Progenitor cell of endocrine pancreas (in vitro differentiated cells): ENCODE measurements at regions not wholly inside any gene's neighbourhood (a gene's known extent, or its start where the extent isn't known, plus 50 kb on each side); places are given as distances from the start of the nearest gene placed in this dataset.

ENCODE experiments used
- DNase-seq: peaks from one replicate; pipeline ENCODE4 v3.0.0; 2021; ENCODE audit warnings: low spot score; ENCODE audit not compliant: unreplicated experiment
- H3K27ac Mint-ChIP-seq: 2 replicates; pipeline ENCODE4 v1.8.0; 2021; ENCODE audit warnings: mild to moderate bottlenecking, moderate library complexity, mixed read lengths
- H3K27me3 Mint-ChIP-seq: 2 replicates; pipeline ENCODE4 v1.8.0; 2021; ENCODE audit warnings: mixed read lengths
- H3K36me3 Mint-ChIP-seq: 2 replicates; pipeline ENCODE4 v1.8.0; 2022; ENCODE audit warnings: mixed read lengths; ENCODE audit not compliant: insufficient read depth
- H3K4me1 Mint-ChIP-seq: 2 replicates; pipeline ENCODE4 v1.8.0; 2021; ENCODE audit warnings: low read depth, mixed read lengths
- H3K4me3 Mint-ChIP-seq: 2 replicates; pipeline ENCODE4 v1.8.0; 2021; ENCODE audit warnings: low read depth, mild to moderate bottlenecking, moderate library complexity, mixed read lengths
- H3K9me3 Mint-ChIP-seq: 2 replicates; pipeline ENCODE4 v1.8.0; 2021; ENCODE audit warnings: low read depth, mixed read lengths
- TF ChIP-seq, protein P1 (sequence below): fragments of 200-600 bp; sonication (generic); IDR thresholded peaks from one replicate; pipeline ENCODE4 v1.5.0; 2021; ENCODE audit warnings: antibody characterized with exemption, mild to moderate bottlenecking; ENCODE audit not compliant: unreplicated experiment

DNA sequence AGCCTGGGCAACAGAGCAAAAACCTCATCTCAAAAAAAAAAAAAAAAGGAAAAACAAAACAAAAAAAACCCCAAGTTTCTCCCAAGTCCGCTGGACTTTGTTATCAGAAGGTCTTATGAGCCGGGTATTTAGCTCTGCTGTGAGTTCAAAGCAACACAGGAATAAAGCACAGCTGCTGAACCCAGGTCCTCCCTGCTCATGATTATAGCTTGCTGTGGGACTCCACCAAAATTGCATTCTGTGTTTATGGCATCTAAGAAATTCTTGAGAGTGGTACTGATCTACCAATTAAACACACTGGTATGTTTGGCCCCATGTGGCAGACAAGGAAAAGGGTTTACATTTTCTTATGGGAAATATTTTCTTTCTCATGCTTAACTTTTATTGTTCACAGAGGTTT, 93.6 kb upstream of the NEDD9 start:
- no peak for DNase-seq
- TF ChIP-seq, protein P1, sequence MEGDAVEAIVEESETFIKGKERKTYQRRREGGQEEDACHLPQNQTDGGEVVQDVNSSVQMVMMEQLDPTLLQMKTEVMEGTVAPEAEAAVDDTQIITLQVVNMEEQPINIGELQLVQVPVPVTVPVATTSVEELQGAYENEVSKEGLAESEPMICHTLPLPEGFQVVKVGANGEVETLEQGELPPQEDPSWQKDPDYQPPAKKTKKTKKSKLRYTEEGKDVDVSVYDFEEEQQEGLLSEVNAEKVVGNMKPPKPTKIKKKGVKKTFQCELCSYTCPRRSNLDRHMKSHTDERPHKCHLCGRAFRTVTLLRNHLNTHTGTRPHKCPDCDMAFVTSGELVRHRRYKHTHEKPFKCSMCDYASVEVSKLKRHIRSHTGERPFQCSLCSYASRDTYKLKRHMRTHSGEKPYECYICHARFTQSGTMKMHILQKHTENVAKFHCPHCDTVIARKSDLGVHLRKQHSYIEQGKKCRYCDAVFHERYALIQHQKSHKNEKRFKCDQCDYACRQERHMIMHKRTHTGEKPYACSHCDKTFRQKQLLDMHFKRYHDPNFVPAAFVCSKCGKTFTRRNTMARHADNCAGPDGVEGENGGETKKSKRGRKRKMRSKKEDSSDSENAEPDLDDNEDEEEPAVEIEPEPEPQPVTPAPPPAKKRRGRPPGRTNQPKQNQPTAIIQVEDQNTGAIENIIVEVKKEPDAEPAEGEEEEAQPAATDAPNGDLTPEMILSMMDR = no peak
- peaks cover 13% of the 10 kb centered on the region for H3K27me3 Mint-ChIP-seq
- H3K36me3 Mint-ChIP-seq = peaks cover 1% of the 10 kb centered on the region
- no peak overlapping the region for H3K27ac Mint-ChIP-seq
- H3K9me3 Mint-ChIP-seq = no peaks in the 10 kb centered on the region
- no peak overlapping the region for H3K4me3 Mint-ChIP-seq
- peaks cover 3% of the 10 kb centered on the region for H3K4me1 Mint-ChIP-seq

DNA sequence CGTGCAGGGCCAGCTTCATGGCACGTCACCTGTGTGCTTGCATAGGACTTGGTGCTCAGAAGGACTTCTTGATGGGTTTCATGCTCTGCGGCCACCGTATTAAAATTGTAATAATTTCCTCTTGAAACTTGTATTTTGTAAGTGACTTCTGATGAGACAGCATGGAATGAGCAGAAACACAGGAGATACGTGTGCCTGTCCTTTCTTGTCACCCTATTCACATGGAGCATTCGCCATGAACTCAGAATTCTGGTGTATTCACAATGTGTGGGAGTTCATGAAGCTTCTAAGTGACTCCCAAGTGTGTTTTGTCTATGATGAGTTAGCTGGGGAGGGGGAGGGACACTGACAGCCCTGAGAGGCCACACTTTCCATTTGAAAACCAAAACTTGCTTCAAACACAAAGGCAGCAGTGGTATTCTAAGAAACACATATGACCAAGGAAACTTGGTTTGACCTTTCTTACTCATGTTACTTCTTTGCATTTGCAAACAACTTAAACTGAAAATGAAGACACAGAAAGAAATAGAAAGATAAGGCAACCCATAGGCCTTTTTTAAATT, 92.1 kb upstream of the NEDD9 start:
- Mint-ChIP-seq H3K27ac (no peak overlapping the region), H3K9me3 (no peaks in the 10 kb centered on the region), H3K4me1 (peaks cover 3% of the 10 kb centered on the region), H3K36me3 (peaks cover 1% of the 10 kb centered on the region), H3K27me3 (peaks cover 11% of the 10 kb centered on the region), H3K4me3 (no peak overlapping the region)
- TF ChIP-seq, protein P1 = no peak
- DNase-seq = no peak

DNA sequence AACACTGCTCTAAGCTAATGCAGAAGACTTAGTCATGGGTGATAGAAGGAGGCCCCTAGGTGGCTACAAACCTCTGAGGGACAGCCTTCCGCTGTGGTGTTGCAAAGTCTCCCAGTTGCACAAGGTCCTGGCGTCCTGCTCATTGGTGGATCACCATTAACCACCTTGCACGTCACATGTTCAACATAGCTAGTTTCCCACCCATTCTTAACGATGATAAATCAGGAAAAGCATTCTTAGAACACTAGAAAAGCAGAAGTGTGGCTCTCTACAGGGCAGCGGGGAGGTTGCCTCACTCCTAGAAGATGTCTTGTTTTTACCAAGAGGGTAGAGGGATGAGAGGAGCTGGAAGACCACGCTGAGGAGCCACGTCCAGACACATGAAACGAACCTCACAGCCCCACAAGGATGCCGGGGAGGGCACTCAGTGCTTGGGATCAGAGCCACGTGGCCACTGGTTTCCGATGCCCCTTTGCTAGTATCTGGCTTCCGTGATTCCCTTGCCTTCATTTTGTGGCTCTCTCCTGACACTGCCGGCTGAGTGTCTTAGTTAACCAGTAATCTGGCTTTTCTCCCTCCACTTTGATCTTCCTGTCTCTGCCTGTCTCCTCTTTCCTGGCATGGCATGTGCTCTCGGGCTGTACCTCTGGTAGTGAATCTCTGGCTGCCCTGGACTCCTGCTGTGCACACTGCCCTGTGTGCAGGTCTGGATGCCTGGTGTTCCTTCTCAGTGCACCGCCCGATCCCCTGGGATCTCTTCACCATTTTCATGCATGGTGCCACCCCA, 91.4 kb upstream of the NEDD9 start:
- TF ChIP-seq, protein P1 = no peak
- H3K36me3 Mint-ChIP-seq = peaks cover 1% of the 10 kb centered on the region
- peaks cover 11% of the 10 kb centered on the region for H3K27me3 Mint-ChIP-seq
- H3K4me3 Mint-ChIP-seq = no peak overlapping the region
- no peak overlapping the region for H3K27ac Mint-ChIP-seq
- H3K4me1 Mint-ChIP-seq = peaks cover 3% of the 10 kb centered on the region
- DNase-seq = no peak
- no peaks in the 10 kb centered on the region for H3K9me3 Mint-ChIP-seq

DNA sequence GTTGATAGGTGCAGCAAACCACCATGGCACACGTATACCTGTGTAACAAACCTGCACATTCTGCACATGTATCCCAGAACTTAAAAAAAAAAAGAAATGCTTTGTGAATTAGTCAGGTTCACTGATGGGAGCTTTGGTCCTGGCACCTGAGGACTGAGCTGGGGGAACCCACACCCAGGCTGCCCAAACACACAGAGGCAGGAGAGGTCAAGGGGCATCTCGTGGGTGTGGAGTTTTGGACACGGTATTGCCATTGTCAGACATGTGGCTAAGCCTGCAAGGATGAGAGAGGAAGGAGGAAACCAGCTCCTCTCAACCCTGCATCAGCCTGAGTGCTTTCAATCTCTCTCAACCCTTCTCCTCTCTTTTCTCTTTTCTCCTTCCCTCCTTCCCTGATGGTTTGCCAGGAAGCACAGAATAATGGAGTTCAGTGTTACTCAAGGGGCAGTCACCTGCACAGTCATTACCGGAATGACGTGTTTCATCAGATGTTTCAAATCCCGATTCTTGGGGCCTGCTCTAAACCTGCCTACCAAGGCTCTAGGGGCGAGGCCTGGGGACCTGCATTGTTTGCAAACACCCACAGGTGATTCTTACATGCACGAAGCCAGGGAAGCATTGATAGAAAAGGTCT, 89.9 kb upstream of the NEDD9 start:
- no peaks in the 10 kb centered on the region for H3K9me3 Mint-ChIP-seq
- H3K4me1 Mint-ChIP-seq = peaks cover 3% of the 10 kb centered on the region
- no peak overlapping the region for H3K27ac Mint-ChIP-seq
- peaks cover 1% of the 10 kb centered on the region for H3K36me3 Mint-ChIP-seq
- no peak for DNase-seq
- TF ChIP-seq, protein P1 = no peak
- no peak overlapping the region for H3K4me3 Mint-ChIP-seq
- H3K27me3 Mint-ChIP-seq = peaks cover 11% of the 10 kb centered on the region

DNA sequence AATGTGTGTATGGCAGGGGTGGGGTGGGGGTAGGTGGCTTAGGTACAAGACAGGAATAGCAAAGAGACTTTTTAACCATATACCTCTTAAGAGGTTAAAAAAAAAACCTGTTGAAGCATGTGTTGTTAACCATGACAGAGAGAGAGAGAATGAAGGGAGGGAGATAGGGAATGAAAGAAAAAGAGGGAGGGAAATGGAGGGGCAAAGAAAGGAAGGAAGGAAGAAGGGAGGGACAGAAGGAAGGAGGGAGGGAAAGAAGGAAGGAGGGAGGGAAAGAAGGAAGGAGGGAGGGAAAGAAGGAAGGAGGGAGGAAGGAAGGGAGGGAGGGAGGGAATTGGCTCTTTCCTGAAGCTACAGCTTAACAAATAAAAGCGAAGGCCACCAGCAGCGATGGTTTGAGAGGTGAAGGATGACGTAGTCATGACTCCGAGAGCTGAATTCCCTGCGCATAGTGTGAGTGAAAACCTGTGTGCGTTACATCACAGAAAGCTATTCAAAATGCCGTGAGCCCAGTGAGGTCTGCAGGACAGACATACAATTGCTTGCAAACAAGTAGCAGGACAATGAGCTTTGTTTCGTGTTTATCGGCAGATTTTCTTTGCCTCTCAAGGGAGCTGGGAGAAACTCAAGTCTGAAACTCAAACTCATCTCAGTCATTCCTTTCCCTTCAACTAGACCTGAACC, 88.6 kb upstream of the NEDD9 start:
- peaks cover 1% of the 10 kb centered on the region for H3K36me3 Mint-ChIP-seq
- H3K27ac Mint-ChIP-seq = no peak overlapping the region
- H3K27me3 Mint-ChIP-seq = peaks cover 11% of the 10 kb centered on the region
- H3K9me3 Mint-ChIP-seq = no peaks in the 10 kb centered on the region
- no peak overlapping the region for H3K4me3 Mint-ChIP-seq
- TF ChIP-seq, protein P1 = no peak
- no peak for DNase-seq
- peaks cover 3% of the 10 kb centered on the region for H3K4me1 Mint-ChIP-seq
